NCI-H748 (cell line): ENCODE measurements at regions not wholly inside any gene's neighbourhood (a gene's known extent, or its start where the extent isn't known, plus 50 kb on each side); places are given as distances from the start of the nearest gene placed in this dataset.
"Not testable (repeated sequence)": the region's sequence is repeated elsewhere in the genome, so short reads cannot be mapped to it uniquely, and the experiment has no call there.

Experiments used
- DNase-seq: peaks from one replicate; lab custom pipeline; 2025; ENCODE audit not compliant: unreplicated experiment; lab: John Stamatoyannopoulos, UW

DNA sequence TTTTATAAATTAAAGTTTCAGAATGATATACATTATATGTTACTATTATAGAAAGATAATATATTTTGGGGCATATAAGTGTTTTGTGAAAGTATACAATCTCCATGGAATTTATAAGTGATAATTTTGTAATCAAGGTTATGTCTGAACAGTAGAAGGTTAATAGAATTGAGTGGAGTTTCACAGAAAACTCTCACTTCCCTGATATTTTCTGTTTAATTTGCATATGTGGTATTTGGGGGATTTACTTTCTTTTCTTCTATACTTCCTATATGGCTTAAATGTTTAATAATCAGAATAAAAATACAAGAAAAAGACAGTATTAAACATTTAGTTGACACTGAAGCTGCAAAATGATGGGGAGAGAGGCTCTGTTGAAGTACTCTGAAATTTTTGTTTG lies 848.5 kb downstream of the DACH1 start:
- no peak for DNase-seq

DNA sequence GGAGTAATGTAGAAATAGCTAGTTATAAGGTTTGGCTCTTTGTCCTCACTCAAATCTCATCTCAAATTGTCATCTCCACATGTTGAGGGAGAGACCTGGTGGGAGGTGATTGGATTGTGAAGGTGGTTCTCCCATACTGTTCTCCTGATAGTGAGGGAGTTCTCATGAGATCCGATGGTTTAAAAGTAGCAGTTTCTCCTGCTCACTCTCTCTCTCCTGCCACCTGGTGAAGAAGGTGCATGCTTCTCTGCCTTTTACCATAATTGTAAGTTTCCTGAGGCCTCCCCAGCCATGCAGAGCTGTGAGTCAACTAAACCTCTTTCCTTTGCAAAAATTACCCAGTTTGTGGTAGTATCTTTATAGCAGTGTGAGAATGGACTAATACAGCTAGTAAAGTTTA lies 849.4 kb downstream of the DACH1 start:
- no peak for DNase-seq

DNA sequence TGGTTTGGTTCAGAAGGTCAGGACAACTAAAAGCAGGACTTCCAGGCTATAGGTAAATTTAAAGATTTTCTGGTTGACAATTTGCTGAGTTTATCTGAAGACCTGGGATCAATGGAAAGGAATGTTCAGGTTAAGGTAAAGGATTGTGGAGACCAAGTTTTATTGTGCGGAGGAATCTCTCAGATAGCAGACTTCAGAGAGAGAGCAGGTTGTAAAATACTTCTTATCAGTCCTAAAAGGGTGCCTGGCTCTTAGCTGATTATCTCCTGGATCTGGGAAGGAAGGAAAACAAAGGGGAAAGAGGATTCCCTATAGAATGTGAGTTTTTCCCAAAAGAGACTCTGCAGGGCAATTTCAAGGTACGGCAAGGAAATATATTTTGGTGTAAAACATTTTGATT lies 851.5 kb downstream of the DACH1 start:
- DNase-seq: no peak

DNA sequence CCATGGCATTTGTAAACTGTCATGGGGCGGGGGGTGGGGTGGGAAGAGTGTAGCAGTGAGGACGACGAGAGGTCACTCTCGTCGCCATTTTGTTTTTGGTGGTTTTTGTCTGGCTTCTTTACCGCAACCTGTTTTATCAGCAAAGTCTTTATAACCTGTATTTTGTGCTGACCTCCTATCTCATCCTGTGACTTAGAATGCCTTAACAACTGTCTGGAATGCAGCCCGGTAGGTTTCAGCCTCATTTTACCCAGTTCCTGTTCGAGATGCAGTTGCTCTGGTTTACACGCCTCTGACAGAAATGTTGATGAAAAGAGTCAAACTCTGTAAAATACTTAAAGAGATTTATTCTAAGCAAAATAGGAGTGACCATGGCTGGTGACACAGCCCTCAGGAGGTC lies 852.0 kb downstream of the DACH1 start:
- no peak for DNase-seq

DNA sequence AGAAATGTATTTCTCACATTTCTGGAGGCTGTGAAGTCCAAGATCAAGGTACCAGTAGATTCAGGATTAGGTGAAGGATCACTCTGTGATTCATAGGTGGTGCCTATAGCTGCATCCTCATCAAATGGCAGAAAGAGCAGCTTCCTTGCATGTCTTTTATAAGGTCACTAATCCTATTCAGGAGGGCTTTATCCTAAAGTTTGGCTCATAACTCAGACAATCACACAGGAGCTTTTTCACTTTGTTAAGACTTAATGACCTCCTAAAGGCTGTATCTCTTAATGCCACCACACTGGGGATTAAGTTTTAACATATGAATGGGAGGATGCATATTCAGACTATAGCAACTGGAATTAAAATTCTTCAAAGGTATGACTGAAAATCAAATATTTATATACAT lies 861.1 kb downstream of the DACH1 start:
- DNase-seq: no peak

DNA sequence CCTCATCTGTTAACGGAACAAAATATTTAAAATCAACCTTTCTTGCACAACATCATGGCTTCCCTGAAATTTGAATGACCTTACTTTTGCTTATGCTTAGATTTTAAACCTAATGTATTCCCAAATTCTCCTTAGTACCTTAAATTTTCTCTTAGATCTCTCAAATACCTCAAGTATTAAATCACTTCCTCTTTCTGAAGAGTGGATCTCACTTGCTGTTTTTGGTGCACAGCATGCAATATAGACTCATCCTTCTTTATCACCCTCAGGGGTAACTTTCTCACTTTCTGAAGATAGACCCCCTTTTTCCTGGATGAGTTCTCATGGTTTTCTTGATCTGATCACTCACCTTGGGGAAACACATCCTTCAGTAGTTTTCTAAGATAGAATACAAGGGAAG lies 871.7 kb downstream of the DACH1 start:
- no peak for DNase-seq

DNA sequence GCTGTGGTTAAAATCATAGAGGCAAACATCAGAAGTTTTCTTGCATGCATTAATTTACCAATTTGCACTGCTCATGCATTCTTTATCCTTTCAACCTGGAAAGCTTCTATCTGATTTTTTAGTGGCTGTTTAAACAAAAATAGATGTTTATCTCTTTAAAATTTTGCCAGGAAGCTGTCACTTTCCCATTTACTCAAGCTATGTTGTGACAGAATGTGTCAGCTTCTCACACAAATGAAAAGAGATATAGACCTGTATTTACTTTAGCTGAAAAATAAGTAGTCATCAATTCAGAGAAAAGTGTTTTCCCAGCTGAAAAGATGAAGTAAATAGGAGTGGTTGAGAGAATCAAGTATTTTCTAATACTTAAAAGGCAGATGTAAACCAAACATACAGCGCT lies 872.8 kb downstream of the DACH1 start:
- no peak for DNase-seq

DNA sequence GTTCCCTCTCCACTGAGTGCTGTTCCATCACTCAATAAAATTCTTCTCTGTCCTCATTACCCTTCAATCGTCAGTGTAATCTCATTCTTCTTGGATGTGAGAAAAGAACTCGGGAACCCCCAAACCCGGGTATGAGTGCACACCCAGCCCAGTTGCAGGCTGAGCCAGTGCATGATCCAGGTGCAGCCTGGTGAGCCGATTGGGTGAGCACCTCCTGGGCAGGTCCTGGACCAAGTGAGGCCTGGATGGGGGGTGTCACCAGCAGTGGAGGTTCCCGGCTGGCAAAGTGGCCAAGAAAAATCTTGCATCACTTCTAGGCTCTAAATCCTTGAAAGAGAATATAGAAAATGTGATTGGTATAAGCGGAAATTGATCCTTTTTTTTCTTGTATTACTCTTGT lies 878.8 kb upstream of the KLHL1 start:
- no peak for DNase-seq

DNA sequence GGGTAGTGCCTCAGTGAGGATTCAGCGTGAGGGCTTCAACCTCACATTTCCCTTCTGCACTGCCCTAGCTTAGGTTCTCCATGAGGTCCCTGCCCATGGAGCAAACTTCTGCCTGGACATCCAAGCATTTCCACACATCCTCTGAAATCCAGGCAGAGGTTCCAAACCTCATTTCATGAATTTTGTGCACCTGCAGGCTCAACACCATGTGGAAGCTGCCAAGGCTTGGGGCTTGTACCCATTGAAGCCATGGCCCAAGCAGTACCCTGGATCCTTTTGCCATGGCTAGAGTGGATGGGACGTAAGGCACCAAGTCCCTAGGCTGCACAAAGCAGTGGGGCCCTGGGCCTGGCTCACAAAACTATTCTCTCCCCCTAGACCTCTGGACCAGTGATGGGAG lies 877.1 kb upstream of the KLHL1 start:
- DNase-seq: no peak

DNA sequence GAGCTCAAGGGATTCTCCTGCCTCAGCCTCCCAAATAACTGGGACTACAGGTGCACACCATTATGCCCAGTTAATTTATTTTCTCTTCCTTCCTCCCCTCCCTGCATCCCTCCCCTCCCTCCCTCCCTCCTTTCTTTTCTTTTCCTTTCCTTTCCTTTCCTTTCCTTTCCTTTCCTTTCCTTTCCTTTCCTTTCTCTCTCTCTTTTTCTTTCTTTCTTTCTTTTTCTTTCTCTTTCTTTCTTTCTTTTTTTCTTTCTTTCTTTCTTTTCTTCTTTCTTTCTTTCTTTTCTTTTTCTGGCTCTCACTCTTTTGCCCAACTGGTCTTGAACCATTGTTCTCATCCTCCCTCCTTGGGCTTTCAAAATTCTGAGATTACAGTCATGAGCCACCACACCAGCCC lies 873.0 kb upstream of the KLHL1 start:
- not testable (repeated sequence) for DNase-seq

DNA sequence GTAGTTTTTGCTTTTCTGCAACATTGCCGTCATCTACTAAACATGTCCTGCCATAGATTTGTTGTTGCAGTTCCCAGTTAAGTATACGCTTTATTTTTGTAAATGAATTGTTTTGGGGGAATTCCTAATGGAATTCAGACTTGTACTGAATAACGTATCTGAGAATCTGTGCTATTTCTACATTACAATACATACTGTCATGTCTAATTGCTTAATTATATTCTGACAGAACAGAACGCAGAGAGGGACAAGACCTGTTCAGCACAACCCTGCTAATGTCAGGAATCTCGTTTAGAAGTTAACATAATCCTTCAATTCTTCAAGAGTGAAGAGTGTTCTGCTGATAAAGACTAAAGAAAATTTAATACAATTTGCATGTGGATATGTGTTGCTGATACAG lies 861.1 kb upstream of the KLHL1 start:
- DNase-seq: no peak

DNA sequence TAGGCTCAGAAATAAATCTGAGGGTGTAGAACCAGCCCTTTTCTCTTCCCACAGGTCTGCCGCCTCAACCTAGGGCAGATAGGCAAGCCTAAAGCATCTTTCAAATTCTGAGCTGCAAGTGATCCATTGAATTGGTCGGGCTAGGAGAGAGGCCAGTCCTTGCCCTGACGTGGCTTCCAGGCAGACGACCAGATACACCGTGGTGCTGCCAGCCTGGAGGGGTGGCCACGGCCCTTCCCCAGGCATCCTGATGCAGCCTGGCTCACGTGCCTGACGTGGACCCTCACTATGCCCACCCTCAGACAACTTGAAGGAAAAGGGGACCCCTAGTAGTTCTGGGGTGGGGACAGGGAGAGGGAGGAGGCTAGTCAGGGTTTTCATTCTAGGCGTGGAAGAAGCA lies 859.3 kb upstream of the KLHL1 start:
- DNase-seq: no peak

DNA sequence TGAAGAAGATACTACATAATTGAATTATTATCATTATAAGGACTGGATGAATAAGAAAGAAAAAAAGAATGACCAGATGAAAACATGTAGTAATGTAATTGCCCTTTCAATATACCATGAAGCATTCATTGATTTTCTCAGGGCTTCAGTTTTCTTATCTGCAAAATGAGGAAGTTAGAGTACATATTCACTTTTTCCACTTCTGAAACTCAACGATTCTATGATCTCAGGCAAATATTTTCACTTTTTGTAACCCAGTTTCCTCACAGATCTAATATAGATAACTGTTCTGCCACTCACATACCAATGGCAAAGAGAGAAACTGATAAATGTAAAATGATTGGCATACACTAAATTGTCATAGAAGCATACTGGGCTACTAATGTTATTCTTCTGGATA lies 856.6 kb upstream of the KLHL1 start:
- no peak for DNase-seq

DNA sequence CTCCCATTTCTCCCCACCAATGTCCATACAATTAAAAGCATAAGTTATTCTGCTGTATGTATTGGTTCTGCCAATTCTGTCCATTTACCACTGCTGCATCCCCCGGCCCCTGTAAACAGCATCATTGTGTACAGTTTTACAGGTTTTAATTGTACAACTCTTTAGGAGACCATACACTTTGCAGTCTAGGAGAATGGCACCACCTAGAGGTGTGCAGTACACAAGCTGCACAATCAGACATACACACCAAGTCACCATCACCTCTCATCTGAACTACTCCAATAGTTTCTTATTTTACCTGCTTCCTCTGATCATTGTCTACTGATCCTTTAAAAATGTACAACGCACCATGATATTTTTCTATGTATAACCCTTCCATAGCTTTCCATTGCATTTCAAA lies 855.9 kb upstream of the KLHL1 start:
- DNase-seq: peak; percentile 63

DNA sequence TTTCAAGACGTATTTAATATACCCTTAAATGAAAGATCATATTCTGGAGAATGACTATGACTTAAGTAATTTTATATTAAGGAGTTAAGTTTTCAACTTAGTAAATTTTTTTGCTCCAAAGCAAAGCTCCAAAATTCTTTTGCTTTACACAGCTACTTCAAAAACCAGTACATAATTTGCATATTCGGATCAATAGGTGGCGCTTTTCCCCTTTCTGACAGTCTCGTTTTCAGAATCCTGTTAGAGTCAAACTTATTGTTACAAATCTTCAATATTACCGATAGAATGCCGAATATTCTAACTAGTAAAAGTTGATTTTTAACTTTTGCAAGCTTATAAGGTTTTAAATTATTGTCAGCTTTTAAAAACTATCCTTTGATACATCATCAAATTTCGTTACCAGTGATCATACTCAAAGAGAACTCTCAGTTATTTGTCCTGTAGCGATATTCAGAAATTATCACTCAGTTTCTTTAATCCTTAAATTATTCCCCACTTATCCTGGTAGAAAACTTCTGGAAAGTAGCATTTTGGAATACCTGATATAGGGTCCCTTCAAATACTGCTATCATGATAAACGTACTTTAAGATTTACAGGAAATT lies 852.7 kb upstream of the KLHL1 start:
- peak; percentile 51 for DNase-seq

DNA sequence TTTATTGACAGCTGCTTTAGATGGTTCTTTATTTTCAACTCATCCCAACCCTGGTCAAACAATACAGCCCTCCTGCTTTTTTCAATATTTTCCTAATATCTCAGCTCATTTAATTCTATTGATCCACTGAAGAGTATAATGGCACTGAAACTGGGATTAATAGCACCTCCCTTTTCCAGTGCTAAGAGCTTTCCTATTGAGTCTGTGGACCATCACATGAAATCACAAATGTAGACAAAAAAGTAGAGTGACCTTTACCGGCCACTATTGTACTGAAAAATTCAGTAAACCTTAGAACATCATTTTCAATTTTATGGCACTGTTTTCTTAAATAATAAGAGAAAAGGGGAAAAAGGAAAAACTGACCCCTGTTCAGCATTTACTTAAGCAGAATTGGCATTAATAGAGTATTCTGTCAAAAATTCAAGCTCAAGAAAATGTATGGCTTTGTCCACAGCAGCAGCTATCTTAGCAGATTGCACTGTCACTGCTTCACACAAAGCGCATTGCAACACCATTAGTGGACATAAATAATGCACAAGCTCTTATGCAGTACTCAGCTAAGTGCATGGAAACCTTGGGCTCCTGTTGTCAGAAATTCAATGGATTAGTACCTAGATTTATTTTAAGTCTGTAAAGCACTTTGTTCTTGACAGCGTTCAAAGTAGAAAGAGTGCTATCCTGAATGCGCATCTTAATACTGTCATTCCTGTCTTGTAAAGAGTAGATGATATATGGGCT lies 851.0 kb upstream of the KLHL1 start:
- peak; percentile 32 for DNase-seq

DNA sequence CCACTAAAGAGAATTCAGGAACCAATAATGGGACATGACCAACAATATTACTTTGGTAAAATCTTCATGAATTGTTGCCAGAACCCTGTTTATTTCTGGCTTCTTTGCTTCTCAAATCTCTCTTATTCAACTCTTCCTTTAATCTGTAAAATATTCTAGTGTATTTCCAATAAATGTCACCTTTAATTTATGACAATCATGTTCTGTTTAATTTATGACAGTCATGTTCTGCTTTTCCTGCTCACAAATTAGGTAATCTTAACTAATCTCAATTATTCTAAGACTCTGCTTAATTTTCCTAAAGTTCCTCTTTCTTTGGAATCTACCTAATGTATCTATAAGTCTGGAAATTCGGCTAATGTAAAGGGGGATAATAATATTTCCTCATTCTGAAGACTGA lies 847.6 kb upstream of the KLHL1 start:
- DNase-seq: no peak

DNA sequence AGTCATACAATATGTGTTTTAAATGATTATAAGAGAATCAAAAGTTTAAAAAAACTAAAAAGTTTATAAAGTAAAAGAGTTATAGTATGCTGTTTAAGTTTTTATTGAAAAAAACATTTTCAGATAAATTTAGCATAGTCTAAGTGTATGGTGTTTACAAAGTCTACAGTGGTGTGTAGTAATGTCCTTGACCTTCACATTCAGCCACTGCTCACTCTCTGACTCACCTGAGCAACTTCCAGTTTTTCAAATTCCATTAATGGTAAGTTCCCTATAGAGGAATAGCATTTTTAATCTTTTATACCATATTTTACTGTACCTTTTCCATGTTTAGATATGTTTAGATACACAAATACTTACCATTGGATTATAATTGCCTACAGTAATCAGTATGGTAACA lies 842.4 kb upstream of the KLHL1 start:
- DNase-seq: no peak

DNA sequence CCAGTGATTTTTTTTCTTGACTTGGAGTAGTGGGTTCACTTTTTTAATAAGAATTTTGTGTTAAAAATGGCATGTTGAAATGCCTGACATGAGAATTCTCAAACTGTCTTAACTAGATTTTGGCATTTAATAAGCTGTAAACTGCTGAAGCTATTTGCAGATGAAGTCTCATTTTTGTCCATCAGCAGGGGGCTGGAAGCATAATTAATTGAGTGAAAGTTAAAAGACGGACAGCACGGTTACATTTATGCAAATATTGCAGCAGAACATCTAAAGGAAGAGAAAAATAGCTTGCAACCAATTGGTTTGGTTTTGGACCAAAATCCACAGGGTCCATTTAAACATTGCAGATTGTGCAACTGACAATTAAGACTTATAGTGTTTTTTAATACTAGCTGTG lies 837.3 kb upstream of the KLHL1 start:
- DNase-seq: no peak

DNA sequence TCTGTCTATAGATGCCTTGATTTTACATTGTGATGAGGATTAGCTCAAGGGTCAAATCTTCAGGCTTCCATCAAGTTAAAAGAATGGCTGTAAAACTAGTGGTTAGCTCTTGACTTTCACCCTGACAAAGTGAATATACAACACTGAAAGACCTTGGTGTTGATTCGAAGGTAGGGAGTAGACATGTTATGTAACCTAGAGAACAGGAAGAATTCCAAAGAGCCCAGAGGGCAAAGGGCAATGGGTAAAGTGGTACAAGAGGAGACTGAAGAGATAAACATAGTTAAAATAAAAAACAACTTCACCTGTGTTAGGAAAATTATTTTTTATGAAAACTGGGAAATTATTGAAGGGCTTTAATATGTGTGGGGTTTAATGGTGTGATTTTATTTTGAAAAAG lies 833.2 kb upstream of the KLHL1 start:
- DNase-seq: no peak

DNA sequence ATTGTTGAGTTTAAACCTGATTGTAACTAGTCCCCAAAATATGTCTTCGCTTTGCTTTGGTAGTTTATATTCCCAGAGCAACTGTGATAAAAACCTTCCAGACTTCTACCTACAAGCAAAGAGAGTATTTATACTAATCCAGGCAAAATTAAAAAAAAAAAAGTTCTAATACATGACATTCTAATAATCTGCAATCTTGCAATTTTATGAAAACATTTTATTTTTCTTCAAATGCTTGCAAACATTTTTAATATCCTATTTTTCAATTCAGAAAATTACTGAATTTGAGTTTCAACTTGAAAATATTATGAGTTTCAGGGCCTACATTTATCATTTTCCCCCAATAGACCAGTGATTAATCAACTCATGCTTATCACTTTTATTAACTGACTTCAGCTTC lies 830.2 kb upstream of the KLHL1 start:
- no peak for DNase-seq

DNA sequence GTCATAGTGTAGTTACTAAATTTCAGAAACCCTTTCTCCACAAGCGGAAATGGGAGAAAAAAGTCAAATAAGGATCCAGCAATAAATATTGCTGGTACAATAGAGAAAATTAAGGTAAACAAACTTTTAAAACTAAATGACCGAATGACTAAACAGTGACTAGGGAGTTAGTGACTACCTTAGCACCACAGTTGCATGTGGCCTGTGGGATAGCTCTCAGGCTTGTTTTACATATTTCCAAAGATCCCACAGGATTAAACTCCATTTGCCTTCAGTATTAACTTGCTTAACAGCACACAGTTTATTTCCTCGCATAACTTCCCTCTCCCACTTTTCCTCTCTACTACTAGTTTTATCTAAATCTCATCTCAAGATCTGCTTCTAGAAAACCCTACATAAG lies 824.3 kb upstream of the KLHL1 start:
- no peak for DNase-seq
